ENCODE measurements at regions not wholly inside any gene's neighbourhood (a gene's known extent, or its start where the extent isn't known, plus 50 kb on each side); places are given as distances from the start of the nearest gene placed in this dataset.

GRCh38 chr9:82325907-82326306 is 337.3 kb downstream of the SPATA31D1 start:
- Histone ChIP-seq H3K36me3 (ENCODE audit: low read depth) (no peaks in the 10 kb centered on the region), H3K4me1 (ENCODE audit: low read depth) (no peaks in the 10 kb centered on the region), H3K9me3 (peaks cover 17% of the 10 kb centered on the region), H3K4me3 (no peak overlapping the region)
- ATAC-seq (no peak), DNase-seq (no peak)
- intact Hi-C loops (cut with DNase I, micrococcal nuclease): no loop called here
- no peak for TF ChIP-seq CTCF (IDR thresholded peaks at IDR 0.05)

- H3K4me1 ChIP-seq (ENCODE audit: low read depth): no peaks in the 10 kb centered on the region
- intact Hi-C loops (cut with DNase I, micrococcal nuclease): no loop called here
- ATAC-seq (no peak), DNase-seq (no peak)
- H3K9me3 ChIP-seq: peaks cover 17% of the 10 kb centered on the region
- no peaks in the 10 kb centered on the region for H3K36me3 ChIP-seq (ENCODE audit: low read depth)
- H3K4me3 ChIP-seq: no peak overlapping the region
- no peak for TF ChIP-seq CTCF (IDR thresholded peaks at IDR 0.05)
Observed at GRCh38 chr9:82327641-82328040, 339.1 kb downstream of the SPATA31D1 start.

GRCh38 chr9:82331079-82331478 is 342.5 kb downstream of the SPATA31D1 start:
- Histone ChIP-seq H3K4me3 (no peak overlapping the region), H3K9me3 (peaks cover 4% of the 10 kb centered on the region), H3K36me3 (ENCODE audit: low read depth) (no peaks in the 10 kb centered on the region), H3K4me1 (ENCODE audit: low read depth) (no peaks in the 10 kb centered on the region)
- DNase-seq: no peak
- no peak for TF ChIP-seq CTCF (IDR thresholded peaks at IDR 0.05)
- intact Hi-C loops (cut with DNase I, micrococcal nuclease): no loop called here
- ATAC-seq: no peak

- H3K4me3 ChIP-seq: no peak overlapping the region
- no peaks in the 10 kb centered on the region for H3K4me1 ChIP-seq (ENCODE audit: low read depth)
- TF ChIP-seq CTCF (IDR thresholded peaks at IDR 0.05): no peak
- no peak for ATAC-seq
- no peaks in the 10 kb centered on the region for H3K9me3 ChIP-seq
- DNase-seq: no peak
- intact Hi-C loops (cut with DNase I, micrococcal nuclease): no loop called here
- H3K36me3 ChIP-seq (ENCODE audit: low read depth): no peaks in the 10 kb centered on the region
Observed at GRCh38 chr9:82332018-82332773, 343.6 kb downstream of the SPATA31D1 start.

GRCh38 chr9:82332774-82333152 is 344.2 kb downstream of the SPATA31D1 start:
- intact Hi-C loops (cut with DNase I, micrococcal nuclease): no loop called here
- Histone ChIP-seq H3K4me1 (ENCODE audit: low read depth) (no peaks in the 10 kb centered on the region), H3K9me3 (no peaks in the 10 kb centered on the region), H3K4me3 (no peak overlapping the region), H3K36me3 (ENCODE audit: low read depth) (no peaks in the 10 kb centered on the region)
- DNase-seq: no peak
- no peak for ATAC-seq
- TF ChIP-seq CTCF (IDR thresholded peaks at IDR 0.05): no peak

GRCh38 chr9:82333671-82334070 is 345.1 kb downstream of the SPATA31D1 start:
- no peak overlapping the region for H3K4me3 ChIP-seq
- ATAC-seq: no peak

More at GRCh38 chr9:82333671-82334070, 345.1 kb downstream of the SPATA31D1 start:
- H3K36me3 ChIP-seq (ENCODE audit: low read depth): no peaks in the 10 kb centered on the region
- H3K4me1 ChIP-seq (ENCODE audit: low read depth): no peaks in the 10 kb centered on the region
- no peaks in the 10 kb centered on the region for H3K9me3 ChIP-seq
- intact Hi-C loops (cut with DNase I, micrococcal nuclease): no loop called here
- no peak for DNase-seq
- TF ChIP-seq CTCF (IDR thresholded peaks at IDR 0.05): no peak
